ENCODE measurements at regions not wholly inside any gene's neighbourhood (a gene's known extent, or its start where the extent isn't known, plus 50 kb on each side); places are given as distances from the start of the nearest gene placed in this dataset.

DNA sequence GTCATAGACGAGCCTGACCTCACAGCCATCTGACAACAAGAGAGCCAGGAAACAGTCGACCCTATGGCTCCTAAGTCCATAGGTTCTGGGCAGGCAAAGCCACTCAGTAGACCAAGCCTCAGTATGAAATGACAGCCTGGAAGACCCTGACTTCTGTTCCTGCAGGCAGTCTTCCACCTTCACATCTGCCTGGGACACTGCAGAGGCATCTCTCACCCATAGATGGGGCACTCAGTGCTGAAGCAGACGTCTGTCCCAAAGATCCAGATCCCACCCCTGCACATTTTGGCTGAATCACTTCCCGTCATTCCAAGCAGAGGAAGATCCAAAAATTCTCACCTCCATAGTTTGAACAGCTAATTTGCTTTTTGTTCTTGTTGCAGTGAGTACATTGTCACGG is 139.3 kb upstream of the ZNF507 start:
- intact Hi-C loops (cut with DNase I) = no loop called here
- TF ChIP-seq, protein P1, sequence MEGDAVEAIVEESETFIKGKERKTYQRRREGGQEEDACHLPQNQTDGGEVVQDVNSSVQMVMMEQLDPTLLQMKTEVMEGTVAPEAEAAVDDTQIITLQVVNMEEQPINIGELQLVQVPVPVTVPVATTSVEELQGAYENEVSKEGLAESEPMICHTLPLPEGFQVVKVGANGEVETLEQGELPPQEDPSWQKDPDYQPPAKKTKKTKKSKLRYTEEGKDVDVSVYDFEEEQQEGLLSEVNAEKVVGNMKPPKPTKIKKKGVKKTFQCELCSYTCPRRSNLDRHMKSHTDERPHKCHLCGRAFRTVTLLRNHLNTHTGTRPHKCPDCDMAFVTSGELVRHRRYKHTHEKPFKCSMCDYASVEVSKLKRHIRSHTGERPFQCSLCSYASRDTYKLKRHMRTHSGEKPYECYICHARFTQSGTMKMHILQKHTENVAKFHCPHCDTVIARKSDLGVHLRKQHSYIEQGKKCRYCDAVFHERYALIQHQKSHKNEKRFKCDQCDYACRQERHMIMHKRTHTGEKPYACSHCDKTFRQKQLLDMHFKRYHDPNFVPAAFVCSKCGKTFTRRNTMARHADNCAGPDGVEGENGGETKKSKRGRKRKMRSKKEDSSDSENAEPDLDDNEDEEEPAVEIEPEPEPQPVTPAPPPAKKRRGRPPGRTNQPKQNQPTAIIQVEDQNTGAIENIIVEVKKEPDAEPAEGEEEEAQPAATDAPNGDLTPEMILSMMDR (IDR thresholded peaks at IDR 0.05) = no peak
- no peaks in the 10 kb centered on the region for H3K4me1 ChIP-seq
- H3K36me3 ChIP-seq = no peaks in the 10 kb centered on the region
- H3K9ac ChIP-seq (ENCODE audit: low read depth in 2 of 2, low read length in 2 of 2) = no peak overlapping the region
- DNase-seq = no peak
- H3K27ac ChIP-seq = no peak overlapping the region
- H3K4me3 ChIP-seq = no peak overlapping the region
- no peaks in the 10 kb centered on the region for H3K9me3 ChIP-seq
- no peaks in the 10 kb centered on the region for H3K27me3 ChIP-seq

GRCh38 chr19:32208060-32208459 is 137.3 kb upstream of the ZNF507 start:
- H3K9me3 ChIP-seq = no peaks in the 10 kb centered on the region
- H3K9ac ChIP-seq (ENCODE audit: low read depth in 2 of 2, low read length in 2 of 2) = no peak overlapping the region
- H3K27ac ChIP-seq = no peak overlapping the region
- intact Hi-C loops (cut with DNase I) = no loop called here
- DNase-seq = no peak
- H3K27me3 ChIP-seq = no peaks in the 10 kb centered on the region
- no peak overlapping the region for H3K4me3 ChIP-seq
- no peaks in the 10 kb centered on the region for H3K4me1 ChIP-seq
- H3K36me3 ChIP-seq = no peaks in the 10 kb centered on the region
- TF ChIP-seq, protein P1 (IDR thresholded peaks at IDR 0.05) = no peak

- Histone ChIP-seq H3K4me3 (no peak overlapping the region), H3K9ac (ENCODE audit: low read depth in 2 of 2, low read length in 2 of 2) (no peak overlapping the region), H3K4me1 (no peaks in the 10 kb centered on the region), H3K27ac (no peak overlapping the region), H3K36me3 (no peaks in the 10 kb centered on the region), H3K9me3 (no peaks in the 10 kb centered on the region), H3K27me3 (peaks cover 3% of the 10 kb centered on the region)
- DNase-seq = no peak
- TF ChIP-seq, protein P1 (IDR thresholded peaks at IDR 0.05) = no peak
- intact Hi-C loops (cut with DNase I) = no loop called here
These were observed 126.0 kb upstream of the ZNF507 start for GRCh38 chr19:32219392-32219791.

GRCh38 chr19:32219881-32220472 is 125.4 kb upstream of the ZNF507 start:
- Histone ChIP-seq H3K4me1 (no peaks in the 10 kb centered on the region), H3K36me3 (no peaks in the 10 kb centered on the region), H3K27ac (no peak overlapping the region), H3K9ac (ENCODE audit: low read depth in 2 of 2, low read length in 2 of 2) (no peak overlapping the region), H3K9me3 (no peaks in the 10 kb centered on the region), H3K27me3 (peaks cover 4% of the 10 kb centered on the region), H3K4me3 (no peak overlapping the region)
- DNase-seq = no peak
- TF ChIP-seq, protein P1 (IDR thresholded peaks at IDR 0.05) = no peak
- intact Hi-C loops (cut with DNase I) = loop anchor here (5.0 kb wide), 1 partner anchor 1433 kb away; no protein-coding TSS in a partner anchor

DNA sequence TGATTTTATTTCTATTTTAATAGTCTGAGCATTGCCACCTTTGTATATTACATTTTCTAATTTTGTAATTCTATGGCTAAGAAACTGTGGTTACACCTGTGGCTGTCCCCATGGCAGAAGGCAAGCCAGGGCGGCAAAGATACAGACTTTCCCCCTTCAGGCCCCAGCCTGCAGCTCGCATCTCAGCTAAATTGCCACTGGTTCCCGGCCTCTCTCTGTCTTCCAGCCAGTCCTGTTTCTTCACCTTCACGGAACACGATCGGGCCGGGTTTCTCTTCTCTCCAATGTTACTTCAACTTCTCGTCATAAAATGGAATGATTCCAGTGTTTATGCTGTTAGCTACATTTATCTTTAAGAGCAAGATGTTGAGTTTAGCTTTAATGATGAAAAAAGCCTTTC is 124.5 kb upstream of the ZNF507 start:
- Histone ChIP-seq H3K27ac (no peak overlapping the region), H3K36me3 (no peaks in the 10 kb centered on the region), H3K4me1 (no peaks in the 10 kb centered on the region), H3K4me3 (no peak overlapping the region), H3K9ac (ENCODE audit: low read depth in 2 of 2, low read length in 2 of 2) (no peak overlapping the region), H3K27me3 (peaks cover 4% of the 10 kb centered on the region), H3K9me3 (no peaks in the 10 kb centered on the region)
- TF ChIP-seq, protein P1 (IDR thresholded peaks at IDR 0.05) = no peak
- DNase-seq = no peak
- intact Hi-C loops (cut with DNase I) = loop anchor here (5.0 kb wide), 1 partner anchor 1434 kb away; no protein-coding TSS in a partner anchor
